NCI-H82 treated with DMSO at 0.1 percent for 48 hours (cell line): ENCODE measurements at regions not wholly inside any gene's neighbourhood (a gene's known extent, or its start where the extent isn't known, plus 50 kb on each side); places are given as distances from the start of the nearest gene placed in this dataset.

Experiments
- DNase-seq: peaks from one replicate; lab custom pipeline; 2025; ENCODE audit not compliant: unreplicated experiment; lab: John Stamatoyannopoulos, UW

DNA sequence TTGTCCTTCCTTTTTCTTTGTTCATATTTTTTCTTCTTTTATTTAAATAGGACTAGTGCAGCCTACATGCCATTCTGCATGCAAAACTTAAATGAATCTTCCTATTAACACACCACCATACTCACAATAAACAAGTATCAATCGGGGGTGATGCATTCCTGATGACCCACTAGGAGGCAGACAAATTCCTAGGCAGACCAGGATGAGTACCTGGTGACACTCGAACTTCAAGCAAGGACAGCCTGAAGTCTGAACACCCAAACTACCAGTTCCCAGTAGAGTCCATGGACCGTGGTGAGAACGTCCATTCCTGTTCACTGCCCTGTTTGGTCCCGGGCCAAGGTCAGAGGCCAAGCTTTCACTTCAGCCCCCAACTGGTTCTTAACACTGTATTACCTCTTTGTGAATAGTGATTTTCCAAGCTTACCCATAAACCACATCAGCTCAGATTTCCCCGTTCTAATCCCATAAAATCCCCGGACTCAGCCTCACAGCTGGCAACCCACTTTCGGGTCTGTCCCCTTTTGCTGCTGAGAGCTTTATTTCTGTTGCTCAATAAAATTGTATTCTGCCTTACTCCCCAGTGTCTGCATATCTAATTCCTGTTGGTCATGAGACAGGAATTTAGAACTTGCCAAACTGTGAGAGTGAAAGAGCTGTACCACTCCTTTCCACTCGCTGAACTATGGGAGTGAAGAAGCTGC is 1286.6 kb downstream of the FSTL5 start:
- no peak for DNase-seq

DNA sequence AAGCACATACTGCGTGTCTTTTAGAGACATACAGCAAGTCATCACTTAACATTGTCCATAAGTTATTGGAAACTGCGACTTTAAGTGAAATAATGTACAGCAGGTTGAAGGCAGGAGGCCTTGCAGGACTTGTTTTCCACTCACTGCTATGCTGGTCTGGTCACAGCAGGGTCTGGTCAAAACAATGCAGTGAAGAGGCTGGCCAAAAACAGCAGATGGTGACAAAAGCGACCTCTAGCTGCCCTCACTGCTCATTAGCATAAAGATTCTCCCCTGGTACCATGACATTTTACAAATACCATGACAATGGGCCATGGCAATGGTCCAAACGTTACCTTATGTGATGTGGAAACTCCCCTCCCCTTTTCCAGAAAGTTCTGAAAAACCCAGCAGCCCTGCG is 1283.6 kb downstream of the FSTL5 start:
- DNase-seq = no peak

DNA sequence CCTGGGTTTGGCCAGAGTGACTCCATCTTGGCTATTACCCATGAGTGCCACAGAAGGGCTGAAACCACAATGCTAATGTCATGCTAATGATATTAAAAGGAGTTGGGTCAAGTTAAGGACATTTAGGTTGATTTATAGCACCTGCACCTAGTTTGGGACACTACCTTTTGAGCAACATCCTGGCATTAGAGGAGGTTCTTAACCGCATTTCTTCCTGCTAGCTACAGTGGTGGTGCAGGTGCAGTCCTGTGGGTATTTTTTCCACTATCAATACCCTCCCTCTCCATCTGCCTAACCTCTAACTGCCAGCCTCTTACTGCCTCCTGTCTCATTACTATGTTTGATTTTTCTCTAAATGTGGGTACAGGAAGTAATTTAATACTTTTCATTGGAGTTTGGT is 1276.1 kb downstream of the FSTL5 start:
- no peak for DNase-seq

GRCh38 chr4:160894128-160894527 is 1269.7 kb downstream of the FSTL5 start:
- DNase-seq = no peak

DNA sequence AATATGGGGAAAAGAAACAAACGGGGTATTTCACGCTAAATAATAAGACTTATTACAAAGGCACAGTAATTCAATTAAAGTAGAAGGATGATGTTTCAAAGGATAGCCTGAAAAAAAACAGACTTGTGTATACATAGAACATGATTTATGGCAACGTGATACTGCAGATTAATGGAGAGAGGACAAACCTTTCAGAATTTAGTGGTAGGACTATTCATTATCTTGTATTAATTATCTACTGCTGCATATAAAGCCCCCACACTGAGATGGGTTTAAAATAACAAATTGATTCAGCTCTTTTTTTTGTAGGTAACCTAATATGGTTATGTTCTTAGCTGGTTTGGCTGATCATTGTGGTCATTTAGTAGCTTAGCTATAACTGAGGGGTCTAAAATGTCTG is 1269.0 kb downstream of the FSTL5 start:
- DNase-seq = no peak

GRCh38 chr4:160927311-160927710 is 1236.5 kb downstream of the FSTL5 start:
- DNase-seq = no peak

GRCh38 chr4:160928482-160928881 is 1235.3 kb downstream of the FSTL5 start:
- no peak for DNase-seq

GRCh38 chr4:160947653-160948052 is 1216.1 kb downstream of the FSTL5 start:
- no peak for DNase-seq

DNA sequence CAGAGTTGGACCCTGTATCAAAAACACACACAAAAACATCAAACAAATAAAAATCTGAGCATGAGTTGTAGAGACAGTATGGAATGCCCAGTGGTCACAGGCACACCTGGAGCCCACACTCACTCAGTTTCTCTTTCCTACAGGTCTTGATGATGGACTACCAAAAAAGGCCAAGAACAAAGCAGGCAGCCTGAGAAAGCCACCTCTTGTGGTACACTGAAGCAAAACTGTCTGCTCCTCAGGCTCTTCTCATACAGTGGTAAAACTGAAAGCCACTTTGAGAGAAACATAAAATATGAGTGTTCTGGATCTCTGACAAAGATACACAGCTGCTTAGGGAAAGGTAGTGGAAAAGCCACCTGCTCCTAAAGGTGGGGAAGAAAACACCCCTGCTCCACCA is 1206.9 kb downstream of the FSTL5 start:
- DNase-seq = no peak

- DNase-seq = no peak
Measured at GRCh38 chr4:160969925-160970324, 1193.9 kb downstream of the FSTL5 start.

DNA sequence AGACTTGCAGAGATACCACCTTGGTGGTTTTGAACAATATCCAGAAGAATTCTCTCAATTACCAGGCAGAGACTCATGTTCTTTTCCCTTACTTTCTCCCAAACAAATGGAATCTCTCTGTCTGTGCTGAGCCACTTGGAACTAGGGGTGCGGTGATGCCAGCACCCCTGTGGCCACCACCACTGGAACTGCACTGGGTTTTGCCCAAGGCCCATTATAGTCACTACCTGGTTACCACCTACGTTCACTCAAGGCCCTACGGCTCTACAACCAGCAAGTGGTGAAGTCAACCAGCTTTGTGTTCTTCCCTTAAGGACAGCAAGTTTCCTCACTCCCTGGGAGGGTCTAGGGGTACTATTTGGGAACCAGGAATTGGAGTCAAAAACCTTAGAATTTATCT is 1183.7 kb downstream of the FSTL5 start:
- DNase-seq = no peak

GRCh38 chr4:160981083-160981482 is 1182.7 kb downstream of the FSTL5 start:
- no peak for DNase-seq

DNA sequence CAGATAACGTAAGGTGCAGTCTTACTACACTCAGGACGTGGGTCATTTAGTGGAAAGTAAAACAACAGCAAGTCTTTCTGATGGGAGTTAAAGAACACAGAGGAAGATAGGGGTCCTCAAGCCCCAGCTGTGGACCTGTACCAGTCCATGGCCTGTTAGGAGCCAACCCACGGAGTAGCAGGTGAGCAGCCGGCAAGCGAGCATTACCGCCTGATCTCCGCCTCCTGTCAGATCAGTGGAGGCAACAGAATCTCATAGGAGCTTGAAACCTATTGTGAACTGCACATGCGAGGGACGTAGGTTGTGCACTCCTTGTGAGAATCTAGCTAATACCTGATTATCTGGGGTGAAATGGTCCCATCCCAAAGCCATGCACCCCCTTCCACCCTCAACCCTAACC is 1180.8 kb downstream of the FSTL5 start:
- DNase-seq = no peak

DNA sequence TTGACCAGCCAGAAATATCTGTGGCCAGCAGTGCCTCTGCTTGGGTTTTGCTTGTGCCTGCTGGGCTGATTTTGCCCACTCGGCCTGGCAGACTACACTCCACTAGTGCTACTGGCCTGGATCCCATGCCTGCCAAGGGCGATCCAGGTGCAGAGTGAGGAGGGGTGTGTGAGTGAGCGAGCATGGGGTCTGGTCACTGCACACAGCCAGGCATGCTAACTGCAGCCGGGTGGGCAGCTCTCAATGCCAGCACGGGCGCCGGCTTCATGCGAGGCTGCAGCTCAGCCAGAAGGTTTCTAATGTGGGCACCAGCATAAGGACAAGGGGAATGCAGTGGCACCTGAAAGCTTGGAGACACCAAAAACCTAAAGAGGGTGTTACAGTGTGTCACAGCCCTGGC is 1161.4 kb downstream of the FSTL5 start:
- DNase-seq = no peak

- no peak for DNase-seq
Measured at GRCh38 chr4:161003418-161004057, 1160.3 kb downstream of the FSTL5 start.

DNA sequence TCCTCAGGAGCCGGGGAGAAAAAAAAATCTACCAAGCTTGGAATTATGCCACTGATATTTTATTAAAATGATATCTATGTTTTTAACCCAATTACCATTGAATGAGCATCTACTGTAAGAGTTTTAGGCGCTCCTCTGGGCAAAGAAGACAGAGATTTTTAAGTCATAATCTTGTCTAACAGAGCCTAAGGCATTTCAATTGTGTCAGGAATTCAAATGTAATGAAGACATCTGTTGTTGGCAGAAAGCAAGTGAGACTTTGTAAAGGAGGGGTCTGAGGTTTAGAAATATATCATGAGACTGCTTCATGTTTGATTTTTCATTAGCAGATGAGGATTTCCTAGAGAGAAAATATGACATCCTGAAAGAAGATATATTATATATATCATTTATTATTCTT is 1158.1 kb downstream of the FSTL5 start:
- DNase-seq = no peak

DNA sequence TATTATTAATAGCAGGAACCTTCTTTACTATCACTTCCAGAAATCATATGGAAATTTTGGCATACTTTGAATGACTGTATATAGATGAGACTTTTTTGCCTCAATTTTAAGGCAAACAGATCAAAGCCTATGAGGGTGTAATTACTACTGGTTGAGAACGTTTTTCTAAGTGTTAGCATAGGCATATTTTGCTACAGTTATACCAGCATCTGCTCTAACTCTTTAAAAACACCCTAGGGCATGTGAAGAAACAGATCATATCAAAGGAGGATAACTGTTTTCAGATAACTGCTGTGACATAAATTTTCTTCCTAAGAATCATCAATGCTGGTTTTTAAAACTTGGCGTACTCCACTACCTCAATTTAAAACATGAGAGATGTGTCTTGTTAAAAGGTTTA is 1155.3 kb downstream of the FSTL5 start:
- no peak for DNase-seq

DNA sequence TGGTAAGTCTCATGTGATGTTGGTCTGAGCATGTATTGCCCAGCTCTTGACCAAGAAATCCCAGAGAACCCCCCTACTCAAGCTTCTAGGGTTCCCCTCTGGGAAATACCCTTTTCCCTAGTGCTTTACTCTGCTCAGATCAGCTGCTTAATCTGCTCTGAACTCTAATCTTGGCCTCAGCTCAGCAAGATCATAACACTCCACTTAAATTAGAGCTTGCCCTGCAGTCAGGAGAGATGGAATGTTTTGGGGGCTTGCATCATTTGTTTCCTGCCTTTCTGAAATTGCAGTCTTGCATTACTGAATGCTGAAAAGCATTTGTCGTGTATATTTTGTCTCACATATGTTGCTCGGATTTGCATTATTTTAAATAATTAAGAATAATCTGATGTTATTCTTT is 1153.6 kb downstream of the FSTL5 start:
- DNase-seq = peak; percentile 76
